ENCODE measurements at regions not wholly inside any gene's neighbourhood (a gene's known extent, or its start where the extent isn't known, plus 50 kb on each side); places are given as distances from the start of the nearest gene placed in this dataset.

DNA sequence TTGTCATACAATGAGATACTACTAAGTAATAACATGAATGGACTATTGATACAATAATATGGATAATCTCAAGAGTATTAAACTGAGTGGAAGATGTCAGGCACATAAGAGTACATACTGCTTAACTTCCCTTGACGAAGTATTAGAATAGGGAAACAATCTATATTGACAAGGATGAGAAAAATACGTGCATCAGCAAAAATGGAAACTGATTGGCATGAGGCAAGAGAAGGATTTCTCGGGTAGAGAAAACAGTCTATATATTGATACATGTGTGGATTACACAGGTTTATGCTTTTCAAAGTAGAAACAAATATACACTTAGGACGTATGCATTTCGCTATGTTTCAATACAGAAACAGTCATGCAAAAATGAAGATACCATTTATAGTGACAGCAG is 57.4 kb downstream of the PRR20E start:
- no peak overlapping the region for H3K4me3 ChIP-seq (ENCODE audit: low read depth, low read length)
- in situ Hi-C loops (cut with HindIII; ENCODE audit: low sequenced_read_pairs), result no loop called here
- no peak for DNase-seq (ENCODE audit: low read depth)
- TF ChIP-seq, protein P1, sequence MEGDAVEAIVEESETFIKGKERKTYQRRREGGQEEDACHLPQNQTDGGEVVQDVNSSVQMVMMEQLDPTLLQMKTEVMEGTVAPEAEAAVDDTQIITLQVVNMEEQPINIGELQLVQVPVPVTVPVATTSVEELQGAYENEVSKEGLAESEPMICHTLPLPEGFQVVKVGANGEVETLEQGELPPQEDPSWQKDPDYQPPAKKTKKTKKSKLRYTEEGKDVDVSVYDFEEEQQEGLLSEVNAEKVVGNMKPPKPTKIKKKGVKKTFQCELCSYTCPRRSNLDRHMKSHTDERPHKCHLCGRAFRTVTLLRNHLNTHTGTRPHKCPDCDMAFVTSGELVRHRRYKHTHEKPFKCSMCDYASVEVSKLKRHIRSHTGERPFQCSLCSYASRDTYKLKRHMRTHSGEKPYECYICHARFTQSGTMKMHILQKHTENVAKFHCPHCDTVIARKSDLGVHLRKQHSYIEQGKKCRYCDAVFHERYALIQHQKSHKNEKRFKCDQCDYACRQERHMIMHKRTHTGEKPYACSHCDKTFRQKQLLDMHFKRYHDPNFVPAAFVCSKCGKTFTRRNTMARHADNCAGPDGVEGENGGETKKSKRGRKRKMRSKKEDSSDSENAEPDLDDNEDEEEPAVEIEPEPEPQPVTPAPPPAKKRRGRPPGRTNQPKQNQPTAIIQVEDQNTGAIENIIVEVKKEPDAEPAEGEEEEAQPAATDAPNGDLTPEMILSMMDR (IDR thresholded peaks at IDR 0.05; ENCODE audit: low read depth, low read length, missing control alignments), result no peak

DNA sequence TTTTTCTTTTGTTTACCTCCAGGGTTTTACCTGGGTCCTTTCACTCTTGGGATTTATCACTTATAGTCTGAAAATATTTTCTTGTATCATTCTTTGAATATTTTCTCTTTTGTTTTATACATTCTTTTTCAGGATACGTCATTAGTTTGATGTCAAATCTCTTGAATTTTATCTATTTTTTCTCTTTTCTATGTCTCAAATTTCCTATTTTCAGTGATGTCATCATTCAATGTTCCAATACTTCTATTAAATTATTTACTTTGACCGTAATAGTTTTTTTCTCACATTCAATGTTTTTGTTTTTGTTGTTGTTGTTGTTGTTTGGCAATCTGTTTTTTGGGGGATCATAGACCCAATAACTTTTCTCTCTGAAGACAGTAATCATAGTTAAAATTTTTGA is 83.5 kb downstream of the PRR20E start:
- DNase-seq (ENCODE audit: low read depth), result no peak
- no peak overlapping the region for H3K4me3 ChIP-seq (ENCODE audit: low read depth, low read length)
- in situ Hi-C loops (cut with HindIII; ENCODE audit: low sequenced_read_pairs), result no loop called here
- TF ChIP-seq, protein P1 (IDR thresholded peaks at IDR 0.05; ENCODE audit: low read depth, low read length, missing control alignments), result no peak

DNA sequence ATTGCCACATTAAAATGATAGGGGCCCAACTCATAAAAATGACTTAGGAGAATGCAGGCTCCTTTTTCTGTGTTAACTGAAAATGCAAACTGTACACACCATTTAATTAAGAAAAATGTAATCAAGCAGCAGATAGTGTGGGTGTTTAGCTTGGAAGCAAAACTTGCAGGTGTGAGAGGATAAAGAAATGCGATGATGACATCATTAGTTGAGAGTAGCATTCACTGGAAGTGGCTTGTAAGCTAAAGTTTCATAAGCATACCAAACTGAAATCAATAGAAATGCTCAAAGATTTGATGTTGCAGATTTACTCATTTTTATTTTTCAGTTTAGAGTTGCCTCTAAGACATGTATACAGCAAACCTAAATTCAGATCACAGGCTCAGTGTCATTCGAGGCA is 86.6 kb downstream of the PRR20E start:
- in situ Hi-C loops (cut with HindIII; ENCODE audit: low sequenced_read_pairs), result no loop called here

DNA sequence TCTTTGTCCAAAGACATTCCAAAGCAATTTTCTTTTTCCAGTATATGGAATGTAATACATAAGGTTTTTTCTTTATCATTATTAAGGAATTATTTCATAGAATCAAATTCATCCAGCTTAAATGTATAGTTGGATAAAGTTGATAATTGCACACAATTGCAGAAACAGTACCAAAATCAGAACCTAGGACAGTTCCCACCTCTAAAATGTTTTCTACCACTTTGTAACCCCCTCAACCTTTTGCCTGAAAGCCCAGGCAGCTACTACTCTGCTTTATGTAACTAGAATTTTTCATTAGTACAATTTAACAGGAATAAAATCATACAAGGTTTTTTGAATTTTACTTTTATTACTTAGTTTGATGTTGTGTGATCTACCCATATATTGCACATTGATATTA is 98.0 kb downstream of the PRR20E start:
- no peak for DNase-seq (ENCODE audit: low read depth)
- TF ChIP-seq, protein P1 (IDR thresholded peaks at IDR 0.05; ENCODE audit: low read depth, low read length, missing control alignments), result no peak
- in situ Hi-C loops (cut with HindIII; ENCODE audit: low sequenced_read_pairs), result no loop called here
- no peak overlapping the region for H3K4me3 ChIP-seq (ENCODE audit: low read depth, low read length)

More for the DNA sequence above, 86.6 kb downstream of the PRR20E start:
- TF ChIP-seq, protein P1 (IDR thresholded peaks at IDR 0.05; ENCODE audit: low read depth, low read length, missing control alignments), result no peak
- no peak for DNase-seq (ENCODE audit: low read depth)
- H3K4me3 ChIP-seq (ENCODE audit: low read depth, low read length), result no peak overlapping the region

DNA sequence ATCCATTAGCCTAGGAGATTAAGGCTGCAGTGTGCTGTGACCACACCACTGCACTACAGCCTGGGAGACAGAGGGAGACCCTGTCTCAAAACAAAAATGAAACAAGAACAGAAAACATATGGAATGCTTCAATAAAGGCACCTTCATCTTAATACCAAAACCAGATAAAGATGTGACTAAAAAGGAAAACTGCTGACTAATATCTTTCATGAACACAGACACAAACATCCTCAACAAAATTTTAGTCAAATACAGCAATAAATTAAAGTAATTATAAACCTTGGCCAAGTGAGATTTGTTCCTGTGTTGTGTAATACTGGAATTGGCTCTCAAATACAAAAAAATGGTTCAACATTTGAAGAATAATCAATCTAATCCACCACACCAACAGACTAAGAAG is 103.5 kb downstream of the PRR20E start:
- TF ChIP-seq, protein P1 (IDR thresholded peaks at IDR 0.05; ENCODE audit: low read depth, low read length, missing control alignments), result no peak
- no peak overlapping the region for H3K4me3 ChIP-seq (ENCODE audit: low read depth, low read length)
- DNase-seq (ENCODE audit: low read depth), result no peak

DNA sequence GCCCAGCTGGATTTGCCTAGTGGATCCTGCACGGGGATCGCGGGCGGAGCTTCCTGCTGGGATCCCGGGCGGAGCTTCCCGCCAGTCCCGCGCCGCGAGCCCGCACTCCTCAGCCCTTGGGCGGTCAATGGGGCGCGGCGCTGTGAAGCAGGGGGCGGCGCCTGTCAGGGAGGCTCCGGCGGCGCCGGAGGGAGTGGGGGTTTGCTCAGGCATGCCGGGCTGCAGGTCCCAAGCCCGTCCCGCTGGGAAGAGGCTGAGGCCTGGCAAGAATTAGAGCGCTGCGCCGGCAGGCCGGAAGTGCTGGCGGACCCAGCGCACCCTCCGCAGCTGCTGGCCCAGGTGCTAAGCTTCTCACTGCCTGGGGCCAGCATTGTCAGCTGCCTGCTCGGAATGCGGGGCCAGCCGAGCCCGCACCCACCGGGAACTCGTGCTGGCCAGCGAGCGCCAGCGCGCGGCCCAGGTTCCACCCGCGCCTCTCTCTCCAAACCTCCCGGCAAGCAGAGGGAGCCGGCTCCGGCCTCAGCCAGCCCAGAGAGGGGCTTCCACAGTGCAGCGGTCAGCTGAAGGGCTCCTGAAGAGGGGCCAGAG is 119.6 kb downstream of the PRR20E start:
- TF ChIP-seq, protein P1 (IDR thresholded peaks at IDR 0.05; ENCODE audit: low read depth, low read length, missing control alignments), result no peak
- no peak for DNase-seq (ENCODE audit: low read depth)
- in situ Hi-C loops (cut with HindIII; ENCODE audit: low sequenced_read_pairs), result no loop called here
- H3K4me3 ChIP-seq (ENCODE audit: low read depth, low read length), result no peak overlapping the region

More for the DNA sequence above, 103.5 kb downstream of the PRR20E start:
- in situ Hi-C loops (cut with HindIII; ENCODE audit: low sequenced_read_pairs), result no loop called here
